Vagina (tissue), 2 donors: ENCODE measurements at regions not wholly inside any gene's neighbourhood (a gene's known extent, or its start where the extent isn't known, plus 50 kb on each side); places are given as distances from the start of the nearest gene placed in this dataset.

ENCODE experiments used
- CTCF ChIP-seq, 3 experiments: fragments of 450-650 bp in 2 of 3; fragments of 200-600 bp in 1 of 3; sonication (generic) in 1 of 3; IDR thresholded peaks; one replicate each; pipeline ENCODE4 v1.5.1; 2017 to 2019; ENCODE audit warnings: antibody characterized with exemption in 3 of 3, mild to moderate bottlenecking in 2 of 3, moderate library complexity in 2 of 3
- POLR2AphosphoS5 ChIP-seq, 2 donors: sonication (generic); formaldehyde crosslinking; IDR thresholded peaks; one replicate each; pipeline ENCODE4 v1.9.0; 2017; ENCODE audit warnings: antibody characterized with exemption in 2 of 2, mild to moderate bottlenecking in 2 of 2, low read depth in 1 of 2; ENCODE audit not compliant: insufficient read depth in 1 of 2

- TF ChIP-seq POLR2AphosphoS5 (IDR thresholded peaks at IDR 0.05; ENCODE audit: insufficient read depth in 1 of 2, low read depth in 1 of 2) (no peak), CTCF (IDR thresholded peaks at IDR 0.05) (no peak)
Measured at GRCh38 chr20:23277316-23277715, 73.3 kb upstream of the NXT1 start.
